ENCODE measurements at regions not wholly inside any gene's neighbourhood (a gene's known extent, or its start where the extent isn't known, plus 50 kb on each side); places are given as distances from the start of the nearest gene placed in this dataset.

DNA sequence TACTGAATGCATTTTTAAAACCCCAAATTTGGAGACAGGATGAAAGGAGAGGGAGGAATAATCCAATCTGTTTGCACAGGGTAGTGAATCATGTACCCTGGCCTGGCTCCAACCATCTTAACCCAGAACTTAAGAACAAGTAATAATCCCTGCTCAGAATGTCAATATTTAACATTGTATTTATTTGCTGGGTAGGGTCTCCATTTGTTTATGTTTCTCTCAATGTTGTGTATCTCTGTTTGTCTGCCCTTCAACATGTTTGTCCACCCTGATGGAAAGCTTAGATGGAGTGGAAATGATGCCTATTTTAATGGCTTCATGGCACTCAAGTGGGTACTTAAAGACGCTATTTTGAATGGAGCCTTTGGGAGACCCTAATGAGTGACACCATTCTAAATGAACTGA, 54.4 kb upstream of the CDC42BPA start:
- TF ChIP-seq, protein P1, sequence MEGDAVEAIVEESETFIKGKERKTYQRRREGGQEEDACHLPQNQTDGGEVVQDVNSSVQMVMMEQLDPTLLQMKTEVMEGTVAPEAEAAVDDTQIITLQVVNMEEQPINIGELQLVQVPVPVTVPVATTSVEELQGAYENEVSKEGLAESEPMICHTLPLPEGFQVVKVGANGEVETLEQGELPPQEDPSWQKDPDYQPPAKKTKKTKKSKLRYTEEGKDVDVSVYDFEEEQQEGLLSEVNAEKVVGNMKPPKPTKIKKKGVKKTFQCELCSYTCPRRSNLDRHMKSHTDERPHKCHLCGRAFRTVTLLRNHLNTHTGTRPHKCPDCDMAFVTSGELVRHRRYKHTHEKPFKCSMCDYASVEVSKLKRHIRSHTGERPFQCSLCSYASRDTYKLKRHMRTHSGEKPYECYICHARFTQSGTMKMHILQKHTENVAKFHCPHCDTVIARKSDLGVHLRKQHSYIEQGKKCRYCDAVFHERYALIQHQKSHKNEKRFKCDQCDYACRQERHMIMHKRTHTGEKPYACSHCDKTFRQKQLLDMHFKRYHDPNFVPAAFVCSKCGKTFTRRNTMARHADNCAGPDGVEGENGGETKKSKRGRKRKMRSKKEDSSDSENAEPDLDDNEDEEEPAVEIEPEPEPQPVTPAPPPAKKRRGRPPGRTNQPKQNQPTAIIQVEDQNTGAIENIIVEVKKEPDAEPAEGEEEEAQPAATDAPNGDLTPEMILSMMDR (optimal IDR thresholded peaks at IDR 0.05 in 1 of 3, IDR thresholded peaks at IDR 0.05 in 1 of 3, conservative IDR thresholded peaks at IDR 0.05 in 1 of 3; ENCODE audit: extremely low read depth in 1 of 3, insufficient read depth in 2 of 3, low read length in 3 of 3): no peak
- TF ChIP-seq EZH2 (IDR thresholded peaks at IDR 0.05; ENCODE audit: low read length): no peak

Measured in keratinocyte (primary cell).